DND-41 (cell line): ENCODE measurements at regions not wholly inside any gene's neighbourhood (a gene's known extent, or its start where the extent isn't known, plus 50 kb on each side); places are given as distances from the start of the nearest gene placed in this dataset.

Experiments used
- EZH2 ChIP-seq: IDR thresholded peaks from 3 replicates; pipeline ENCODE4 v1.6.1; 2012; ENCODE audit warnings: borderline replicate concordance, low read depth, mild to moderate bottlenecking, moderate library complexity, low read length, inconsistent platforms; ENCODE audit not compliant: severe bottlenecking
- TF ChIP-seq, protein P1 (sequence below): IDR thresholded peaks from 2 replicates; pipeline ENCODE4 v1.5.1; 2012; ENCODE audit warnings: borderline replicate concordance, low read length, moderate library complexity, mild to moderate bottlenecking; ENCODE audit not compliant: poor library complexity, severe bottlenecking; ENCODE audit errors: extremely low read depth

DNA sequence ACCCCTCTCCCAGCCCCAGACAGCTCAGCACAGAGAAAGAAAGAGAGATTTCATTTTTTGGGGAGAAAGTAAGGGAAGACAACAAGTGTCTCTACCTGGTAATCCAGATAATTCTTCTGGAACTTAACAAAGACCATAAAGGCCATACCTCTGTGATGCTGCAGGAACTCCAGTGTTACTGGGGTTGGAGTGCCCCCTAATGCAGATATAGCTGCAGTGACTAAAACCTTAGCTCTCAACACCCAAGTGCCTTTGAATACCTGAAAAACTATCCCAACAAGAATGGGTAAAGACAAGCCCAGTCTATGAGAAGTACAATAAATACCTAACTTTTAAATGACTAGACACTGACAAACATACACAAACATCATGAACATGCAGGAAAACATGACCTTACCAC, 365.3 kb upstream of the PTCHD4 start:
- TF ChIP-seq, protein P1, sequence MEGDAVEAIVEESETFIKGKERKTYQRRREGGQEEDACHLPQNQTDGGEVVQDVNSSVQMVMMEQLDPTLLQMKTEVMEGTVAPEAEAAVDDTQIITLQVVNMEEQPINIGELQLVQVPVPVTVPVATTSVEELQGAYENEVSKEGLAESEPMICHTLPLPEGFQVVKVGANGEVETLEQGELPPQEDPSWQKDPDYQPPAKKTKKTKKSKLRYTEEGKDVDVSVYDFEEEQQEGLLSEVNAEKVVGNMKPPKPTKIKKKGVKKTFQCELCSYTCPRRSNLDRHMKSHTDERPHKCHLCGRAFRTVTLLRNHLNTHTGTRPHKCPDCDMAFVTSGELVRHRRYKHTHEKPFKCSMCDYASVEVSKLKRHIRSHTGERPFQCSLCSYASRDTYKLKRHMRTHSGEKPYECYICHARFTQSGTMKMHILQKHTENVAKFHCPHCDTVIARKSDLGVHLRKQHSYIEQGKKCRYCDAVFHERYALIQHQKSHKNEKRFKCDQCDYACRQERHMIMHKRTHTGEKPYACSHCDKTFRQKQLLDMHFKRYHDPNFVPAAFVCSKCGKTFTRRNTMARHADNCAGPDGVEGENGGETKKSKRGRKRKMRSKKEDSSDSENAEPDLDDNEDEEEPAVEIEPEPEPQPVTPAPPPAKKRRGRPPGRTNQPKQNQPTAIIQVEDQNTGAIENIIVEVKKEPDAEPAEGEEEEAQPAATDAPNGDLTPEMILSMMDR, result no peak
- TF ChIP-seq EZH2, result no peak
